GM21515 (cell line): ENCODE measurements at regions not wholly inside any gene's neighbourhood (a gene's known extent, or its start where the extent isn't known, plus 50 kb on each side); places are given as distances from the start of the nearest gene placed in this dataset.

ENCODE experiments used
- ATAC-seq: cut with Tn5 transposase; IDR thresholded peaks from one replicate; pipeline ENCODE4 v1.9.1; 2021; ENCODE audit not compliant: unreplicated experiment

DNA sequence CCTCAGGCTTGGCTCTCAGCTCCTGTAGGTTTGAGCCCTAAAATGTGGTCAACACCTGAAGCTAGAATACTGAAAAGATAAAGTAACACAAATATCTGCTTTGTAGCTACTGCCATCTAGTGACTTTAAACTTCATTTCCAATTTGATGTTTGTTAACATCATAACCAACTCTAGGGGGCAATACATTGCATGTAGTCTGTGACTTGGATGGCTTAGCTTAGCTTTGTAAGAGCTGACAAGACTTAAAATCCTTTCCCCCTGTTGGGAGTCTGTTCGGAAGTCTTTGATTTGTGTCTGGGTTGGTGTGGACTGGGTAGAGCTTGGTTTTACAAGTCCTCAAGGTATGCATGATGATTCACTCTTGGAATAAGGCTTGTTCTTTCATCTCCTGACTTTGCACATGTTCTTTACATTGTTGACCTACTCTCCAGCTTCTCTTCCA is 51.7 kb downstream of the SCN11A start:
- ATAC-seq = peak; percentile 74

DNA sequence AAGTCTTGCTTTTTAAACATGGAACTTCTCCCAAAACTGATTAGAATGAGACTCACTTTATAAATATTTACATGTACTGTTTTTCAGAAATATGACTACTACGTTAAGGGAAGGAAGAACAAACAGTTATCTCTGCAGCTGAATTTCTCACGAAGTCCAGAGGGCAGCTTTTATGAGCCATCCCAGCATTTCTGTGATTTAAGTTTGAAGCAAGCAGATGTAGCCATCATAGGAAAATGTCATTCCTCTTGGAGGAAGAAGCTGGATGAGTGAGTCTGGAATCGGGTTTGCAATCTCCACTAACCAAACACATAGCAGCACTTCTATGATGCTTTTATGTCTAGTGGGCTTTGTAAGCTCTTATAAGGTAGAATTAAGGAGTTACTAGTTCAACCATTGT is 53.7 kb downstream of the SCN11A start:
- ATAC-seq = no peak

DNA sequence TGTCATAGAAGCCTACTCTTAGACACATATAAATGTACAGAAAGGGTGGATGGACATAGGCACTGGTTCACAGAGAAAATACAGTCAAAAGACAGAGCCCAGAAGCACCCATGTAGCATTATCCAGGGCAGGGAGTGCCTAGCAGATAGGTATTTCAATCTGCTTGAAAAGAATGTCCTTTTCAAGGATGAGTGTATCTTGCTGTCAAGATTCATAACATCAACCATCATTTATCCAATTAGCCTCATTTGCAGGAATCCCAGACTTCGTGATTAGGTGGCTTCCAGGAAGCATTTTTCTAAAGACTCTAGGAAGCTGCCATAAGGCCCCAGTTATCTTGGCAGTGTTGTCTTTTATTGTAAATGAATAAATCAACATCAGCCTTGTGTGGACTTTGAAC is 55.6 kb downstream of the SCN11A start:
- ATAC-seq = no peak

DNA sequence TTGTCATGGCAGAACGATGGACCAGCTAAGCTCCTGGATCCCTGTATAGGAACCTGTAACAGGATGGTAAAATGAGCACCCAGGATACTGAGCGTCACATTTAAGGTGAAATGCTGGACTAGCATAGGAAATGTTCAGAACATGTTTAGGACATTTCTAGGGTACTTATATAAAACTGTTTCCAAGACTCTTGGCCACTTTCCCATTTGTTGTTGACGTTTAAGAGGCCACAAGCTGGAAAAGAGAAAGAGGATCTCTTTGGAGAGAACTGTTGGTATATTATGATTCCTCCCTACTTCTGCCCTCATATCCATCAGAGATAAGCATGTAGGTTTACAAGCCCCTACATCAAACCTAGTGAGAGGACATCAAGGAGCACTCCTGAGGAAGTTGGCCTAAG is 57.5 kb downstream of the SCN11A start:
- no peak for ATAC-seq

DNA sequence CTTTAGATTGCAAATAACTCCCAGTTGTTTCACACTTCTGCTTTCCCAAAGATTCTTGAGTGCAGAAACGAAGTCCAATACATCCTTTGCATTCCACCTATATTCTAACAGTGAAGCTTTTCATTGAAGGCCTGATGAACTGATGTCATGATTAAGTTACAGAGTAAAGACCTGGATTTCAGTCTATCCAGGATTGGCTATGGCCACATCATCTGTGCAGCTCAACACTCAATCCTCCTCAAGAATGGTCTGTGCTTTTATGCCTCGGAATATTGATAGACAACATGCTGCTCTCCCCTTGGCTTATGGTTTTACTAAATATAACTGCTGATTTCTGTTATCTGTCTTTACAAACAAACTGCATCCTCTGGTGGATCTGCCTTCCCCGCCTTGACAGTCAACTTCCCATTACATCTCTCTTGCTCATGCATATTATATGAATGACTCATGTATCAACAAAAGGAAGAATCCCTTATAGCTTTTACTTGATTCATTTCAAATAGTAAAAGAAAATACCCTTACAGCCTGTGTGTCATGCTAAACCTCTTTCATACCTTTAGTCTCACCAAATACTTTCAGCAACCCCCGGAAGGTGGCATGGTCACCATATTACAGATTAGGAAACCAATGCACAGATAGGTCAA is 59.5 kb downstream of the SCN11A start:
- no peak for ATAC-seq

DNA sequence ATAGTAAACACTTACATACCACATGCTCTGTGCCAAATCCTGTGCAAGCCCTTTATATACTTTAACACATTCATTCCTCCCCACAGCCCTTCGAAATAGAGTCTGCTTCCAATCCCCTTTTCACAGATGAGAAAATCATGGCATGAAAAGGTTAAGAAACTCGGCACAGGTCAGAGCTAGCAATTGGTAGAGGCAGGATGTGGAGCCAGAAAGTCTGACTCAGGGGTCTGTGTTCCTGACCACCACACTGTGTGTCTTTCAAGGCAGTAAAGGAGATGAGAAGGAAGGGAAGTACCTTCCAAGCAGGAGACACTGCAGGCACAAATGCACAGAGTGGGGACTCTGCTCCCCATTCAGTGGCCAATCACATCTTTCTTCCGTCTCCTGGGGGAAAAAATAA is 61.1 kb downstream of the SCN11A start:
- no peak for ATAC-seq

DNA sequence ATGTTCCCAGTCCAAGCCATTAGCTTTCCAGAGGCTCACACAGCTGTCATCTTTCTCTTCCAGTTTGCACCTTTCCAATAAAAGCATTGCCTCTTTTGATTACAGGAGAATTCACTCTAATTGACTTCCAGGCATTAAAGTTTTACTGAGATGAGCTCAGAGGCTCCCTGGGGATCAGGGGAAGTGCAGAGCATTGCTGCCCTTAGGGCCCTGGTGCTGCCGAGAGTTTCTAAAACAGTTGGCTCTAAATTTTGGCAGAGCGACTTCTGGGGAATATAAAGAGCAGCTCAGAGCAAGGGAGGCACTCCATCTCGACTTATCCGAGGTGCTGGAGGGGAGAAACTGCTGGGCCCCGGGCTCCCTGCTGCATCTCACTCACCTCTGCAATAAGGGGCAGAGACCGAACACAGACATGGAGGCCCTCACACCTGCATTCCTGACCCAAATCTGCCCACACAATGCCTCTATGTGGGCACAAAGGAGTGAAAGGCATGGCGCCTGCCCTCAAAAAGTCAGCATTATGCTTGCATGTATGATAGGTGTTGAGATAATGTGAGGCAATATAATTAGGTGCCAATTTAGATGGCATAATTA is 61.7 kb downstream of the SCN11A start:
- ATAC-seq = no peak

DNA sequence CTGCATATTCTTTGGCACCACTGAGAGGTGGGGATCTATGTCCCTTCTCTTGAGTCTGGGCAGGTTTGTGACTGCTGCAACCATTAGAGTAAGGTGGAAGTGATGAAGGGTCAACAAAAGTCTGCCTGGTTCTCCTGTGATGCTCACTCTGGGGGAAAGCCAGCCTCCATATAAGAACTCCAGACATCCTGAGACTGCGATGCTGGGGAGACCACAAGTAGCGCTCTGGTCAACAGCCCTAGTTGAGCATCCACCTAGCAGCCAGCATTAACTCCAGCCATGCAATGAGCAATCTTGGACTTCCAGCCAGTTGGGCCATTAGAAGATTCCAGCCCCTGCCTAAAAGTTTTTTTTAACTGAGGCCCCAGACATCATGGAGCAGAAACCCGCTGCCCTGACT is 62.8 kb downstream of the SCN11A start:
- ATAC-seq = no peak

DNA sequence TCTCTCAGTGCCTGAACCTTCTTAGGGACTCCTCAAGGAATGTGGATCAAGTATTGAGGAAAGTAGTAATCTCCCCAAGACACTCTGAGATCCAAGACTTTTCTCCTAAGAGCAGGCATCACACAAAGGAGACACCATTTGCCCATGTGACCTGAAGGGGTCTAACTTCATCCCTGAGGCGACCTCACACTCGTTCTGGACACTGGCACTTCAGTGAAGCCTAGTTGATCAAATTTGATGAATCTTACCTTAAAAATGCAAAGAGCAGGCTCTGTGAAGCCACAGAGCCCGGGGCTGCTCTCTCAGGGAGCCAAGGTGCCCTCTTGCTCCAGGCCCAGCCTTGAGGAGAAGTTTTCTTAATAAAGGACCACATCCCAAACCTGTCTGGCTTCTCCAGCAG is 64.3 kb downstream of the SCN11A start:
- no peak for ATAC-seq

DNA sequence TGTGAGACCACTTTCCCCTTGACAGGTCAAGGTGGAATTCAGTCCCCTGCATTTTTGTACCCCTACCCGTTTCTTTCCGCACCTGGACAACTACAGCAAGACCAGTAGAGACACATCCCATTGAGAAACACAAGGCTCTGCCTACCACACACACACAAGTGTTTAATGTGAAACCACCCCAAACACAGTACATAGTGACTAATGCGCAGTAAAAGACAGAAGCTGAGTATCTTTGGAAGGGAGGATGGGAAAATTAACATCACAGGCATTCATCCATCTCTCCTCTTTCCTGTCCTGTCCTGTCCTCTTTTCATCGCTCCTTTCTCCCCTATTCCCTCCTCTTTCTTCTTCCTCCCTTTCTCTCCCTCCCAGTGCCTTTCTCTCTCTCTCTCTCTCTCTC is 64.8 kb downstream of the SCN11A start:
- ATAC-seq = no peak

DNA sequence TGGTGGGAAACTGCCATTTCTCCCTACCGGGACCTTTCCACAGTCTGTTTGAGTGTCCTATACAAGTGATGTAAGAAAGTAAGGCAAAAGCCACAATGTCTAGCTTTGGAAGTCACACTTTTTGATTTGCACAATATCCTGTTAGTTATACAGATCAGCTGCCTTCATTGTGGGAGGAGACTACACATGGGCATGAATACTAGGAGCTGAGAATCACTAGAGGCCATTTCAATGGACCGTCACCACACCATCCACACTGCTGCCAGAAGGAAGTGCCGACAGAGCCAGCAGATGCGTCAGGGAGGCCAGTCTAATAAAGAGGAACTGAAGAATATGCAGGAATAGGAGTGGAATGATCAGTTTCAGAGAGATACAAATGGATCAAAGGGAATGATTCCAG is 65.8 kb downstream of the SCN11A start:
- ATAC-seq = no peak

DNA sequence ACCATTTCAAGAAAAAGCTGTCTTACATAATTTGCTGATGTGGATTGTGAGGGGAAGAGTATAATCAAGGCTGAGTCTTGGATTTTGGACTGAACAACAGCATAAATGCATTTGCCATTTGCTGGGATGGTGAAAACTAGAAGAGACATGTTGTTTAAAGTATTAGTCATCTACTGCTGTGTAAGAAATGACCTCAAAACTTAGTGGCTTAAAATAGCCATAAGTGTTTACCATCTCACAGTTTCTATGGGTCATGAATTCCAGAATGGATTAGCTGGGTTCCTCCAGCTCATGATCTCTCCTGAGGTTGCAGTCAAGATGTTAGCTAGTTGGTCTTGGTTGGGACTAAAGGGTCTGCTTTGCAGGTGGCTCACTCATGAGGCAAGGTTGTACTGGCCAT is 66.2 kb downstream of the SCN11A start:
- no peak for ATAC-seq

DNA sequence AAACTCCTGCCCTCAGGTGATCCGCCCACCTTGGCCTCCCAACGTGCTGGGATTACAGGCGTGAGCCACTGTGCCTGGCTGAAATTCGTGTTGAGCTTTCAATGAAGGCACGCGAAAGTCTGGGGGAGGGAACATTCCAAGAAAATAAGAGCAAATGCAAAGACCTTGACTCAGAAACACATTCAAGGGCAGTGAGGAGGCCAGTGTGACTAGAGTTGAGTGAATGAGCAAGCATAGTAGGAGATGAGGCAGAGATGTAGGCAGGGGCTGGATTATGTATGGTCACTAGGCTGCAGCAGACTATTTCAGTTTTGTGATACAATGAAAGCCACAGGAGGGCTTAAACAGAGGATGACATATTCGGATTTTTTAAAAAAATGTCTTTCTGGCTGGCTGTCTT is 67.0 kb downstream of the SCN11A start:
- ATAC-seq = no peak

DNA sequence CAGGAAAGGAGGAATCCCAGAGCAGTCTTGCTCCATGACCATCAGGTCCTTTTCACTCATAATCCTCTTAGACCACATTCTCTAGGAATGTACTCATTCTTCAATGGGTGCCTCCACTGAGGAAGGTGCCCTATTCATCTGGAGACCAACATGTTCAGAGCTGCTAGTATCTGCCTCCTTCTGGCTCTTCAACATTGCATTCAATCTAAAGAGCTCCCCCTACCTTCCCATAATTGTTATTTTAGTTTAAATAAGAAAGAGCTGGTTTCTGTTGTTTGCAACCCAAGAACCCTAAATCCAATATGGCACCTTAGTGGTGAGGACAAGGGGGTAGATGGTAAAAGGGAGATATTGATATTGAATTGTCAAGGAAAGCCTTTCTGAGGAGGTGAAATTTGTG is 67.6 kb downstream of the SCN11A start:
- no peak for ATAC-seq

DNA sequence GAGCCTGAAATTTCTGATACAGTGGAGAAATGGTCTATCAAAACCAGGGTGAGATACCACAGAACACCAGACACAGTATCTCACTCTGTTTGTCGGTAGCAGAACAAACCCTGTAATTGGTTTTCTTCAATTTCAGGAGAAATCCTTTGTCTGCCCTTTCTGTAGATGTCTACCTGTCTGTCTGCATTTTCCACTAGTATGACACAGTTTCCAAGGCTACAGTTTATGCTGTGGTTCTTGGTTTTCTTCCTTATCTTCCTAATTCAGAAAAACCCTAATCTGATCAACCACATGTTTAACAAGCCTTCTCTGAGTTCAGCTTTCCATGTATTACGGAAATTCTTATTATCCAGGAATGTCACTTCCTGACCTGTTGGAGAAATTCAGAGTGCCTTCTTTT is 70.8 kb downstream of the SCN11A start:
- no peak for ATAC-seq

DNA sequence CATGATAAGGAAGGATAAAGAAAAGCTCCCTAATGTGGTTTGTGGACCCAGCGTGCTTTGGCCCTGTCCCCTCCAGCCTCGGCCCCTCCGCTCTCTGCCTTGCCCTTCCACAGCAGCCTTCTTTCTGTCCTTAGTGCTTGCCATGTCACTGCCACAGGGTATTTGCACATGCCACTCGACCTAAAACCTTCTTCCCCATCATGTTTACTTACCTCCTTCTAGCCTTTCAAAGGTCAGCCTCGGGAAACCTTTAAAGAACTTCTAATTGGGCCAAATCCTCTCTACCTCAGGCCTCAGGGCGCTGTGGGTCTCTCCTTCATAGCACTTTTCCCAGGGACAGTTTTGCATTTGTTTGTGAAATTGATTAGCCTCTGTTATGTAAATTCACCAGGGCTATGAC is 73.0 kb downstream of the SCN11A start:
- no peak for ATAC-seq

DNA sequence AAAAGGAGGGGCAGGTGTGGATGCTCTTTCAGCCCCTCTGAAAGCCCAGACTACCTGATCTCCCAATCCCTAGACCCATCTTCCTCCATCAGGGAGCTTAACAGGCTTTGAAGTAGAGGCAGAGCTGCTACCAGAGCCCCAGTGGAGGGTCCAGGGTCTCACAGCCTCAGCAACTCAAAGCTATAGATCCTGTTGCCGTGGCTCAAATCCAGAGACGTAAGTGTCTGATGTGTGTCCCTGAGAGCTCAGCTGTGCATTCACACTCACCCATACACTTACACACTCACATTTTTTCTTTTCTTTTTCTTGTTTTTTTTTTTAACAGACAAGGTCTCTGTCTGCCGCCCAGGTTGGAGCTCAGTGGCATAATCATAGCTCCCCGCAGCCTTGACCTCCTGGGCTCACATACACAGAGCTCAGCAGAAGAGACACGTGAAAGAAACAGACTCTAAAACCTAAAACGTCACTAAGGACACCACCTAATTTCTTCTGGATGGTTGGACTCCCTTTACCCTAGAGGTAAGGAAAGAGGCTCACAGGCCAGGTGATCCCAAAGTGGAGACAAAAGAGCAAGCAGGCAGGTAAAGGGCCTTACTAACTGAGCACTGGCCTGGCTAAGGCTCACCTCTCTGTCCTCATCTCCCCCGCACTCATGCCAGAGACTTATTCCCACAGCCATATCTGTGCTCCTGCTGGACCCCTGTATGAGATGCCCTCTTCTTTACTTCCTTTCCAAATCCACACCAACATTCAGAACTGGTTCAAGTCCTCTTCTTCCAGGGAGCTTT is 80.7 kb downstream of the SCN11A start:
- ATAC-seq = no peak

DNA sequence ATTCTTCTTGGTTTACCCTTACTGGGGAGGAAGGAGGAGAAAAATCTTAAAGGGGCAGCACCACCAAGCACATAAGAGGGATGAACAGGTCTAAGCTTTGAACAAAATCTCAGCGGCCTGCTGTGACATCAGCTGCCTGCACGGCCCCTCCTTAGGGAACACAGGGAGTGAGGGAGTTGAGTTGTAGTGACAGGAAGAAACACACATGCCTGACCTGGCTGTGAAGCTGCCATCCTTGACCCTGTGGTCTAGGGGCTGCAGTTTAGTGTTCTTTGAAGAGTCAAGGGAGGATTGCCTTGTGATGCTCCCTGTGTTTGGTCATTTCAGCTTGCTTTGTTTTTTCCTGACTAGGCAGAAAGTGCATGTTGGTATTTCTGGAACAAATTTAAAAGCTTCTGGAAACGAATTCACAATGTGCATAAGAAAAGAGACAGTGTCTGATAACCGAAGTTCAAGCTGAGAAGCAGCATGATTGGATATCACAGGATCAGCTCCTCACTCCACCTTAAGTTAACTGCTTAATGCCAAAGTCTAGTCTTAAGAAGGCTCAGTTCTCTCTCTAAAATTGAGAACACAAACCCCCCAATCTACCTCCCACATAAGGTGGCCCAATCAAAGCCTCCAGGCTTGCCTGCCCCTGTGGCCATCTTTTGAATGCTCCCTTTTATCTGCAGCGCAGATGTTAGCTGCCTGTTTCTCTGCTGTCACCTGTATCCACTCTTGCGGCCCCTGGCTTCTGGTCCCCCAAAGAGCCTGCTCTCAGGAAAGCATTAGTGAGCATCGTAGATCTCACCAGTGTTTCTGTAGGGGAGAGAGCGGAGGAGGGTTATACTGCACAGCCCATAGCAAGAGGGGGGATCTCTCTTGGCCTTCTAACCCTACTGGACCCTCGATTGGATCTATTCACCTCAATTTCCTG is 82.2 kb downstream of the SCN11A start:
- no peak for ATAC-seq

DNA sequence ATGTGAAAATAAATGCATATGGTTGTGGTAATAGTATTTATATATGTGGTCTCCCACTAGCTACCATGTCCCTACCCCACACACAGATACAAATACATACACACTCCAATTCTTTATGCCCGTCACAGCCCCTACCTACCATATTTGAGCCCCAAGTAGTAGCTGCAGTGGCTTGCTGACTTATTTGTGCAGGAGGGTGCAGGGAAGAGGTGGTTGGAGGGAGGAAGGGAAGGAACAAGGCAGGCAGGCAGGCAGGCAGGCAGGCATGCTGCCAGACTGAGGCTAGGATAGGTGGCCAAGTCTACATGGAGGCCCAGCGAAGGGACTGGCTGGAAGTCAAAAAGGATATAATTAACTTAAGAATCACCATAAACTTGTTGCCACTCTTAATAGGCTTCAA is 82.9 kb downstream of the SCN11A start:
- no peak for ATAC-seq

DNA sequence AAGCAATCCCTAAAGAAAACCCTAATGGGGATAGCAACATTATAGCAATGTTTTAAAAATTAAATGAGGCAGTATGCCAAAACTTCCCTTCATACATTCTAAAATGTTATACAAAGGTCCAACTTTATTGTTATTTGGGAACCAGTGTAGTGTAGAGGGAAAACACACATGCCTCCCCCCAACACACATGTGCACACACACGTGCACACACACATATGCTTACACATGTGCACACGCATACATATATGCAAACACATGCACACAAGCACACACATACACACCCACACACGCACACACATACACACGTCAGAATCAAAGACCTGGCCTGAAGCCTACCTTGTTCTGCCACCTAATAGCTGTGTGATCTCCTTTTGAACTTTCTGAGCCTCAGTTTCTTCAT is 83.3 kb downstream of the SCN11A start:
- ATAC-seq = no peak

DNA sequence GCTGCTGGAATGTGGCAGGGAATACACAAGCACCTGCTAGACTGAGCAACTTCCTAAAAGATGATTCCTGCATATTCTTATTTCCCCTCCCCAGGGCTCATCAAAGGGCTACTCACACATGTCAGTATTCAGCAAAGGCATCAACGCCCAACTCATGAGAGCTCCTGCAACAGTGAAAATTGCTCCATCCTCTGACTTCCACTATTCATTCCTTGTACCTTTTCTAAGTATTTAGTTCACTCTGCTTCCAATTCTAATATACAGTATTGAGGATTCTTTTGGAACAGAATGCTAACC is 84.1 kb downstream of the SCN11A start:
- ATAC-seq = no peak
